C4-2B (cell line): ENCODE measurements at regions not wholly inside any gene's neighbourhood (a gene's known extent, or its start where the extent isn't known, plus 50 kb on each side); places are given as distances from the start of the nearest gene placed in this dataset.

ENCODE experiments used
- H3K27ac ChIP-seq: fragments of 450-650 bp; 2 replicates; pipeline ENCODE4 v1.5.1; 2017
- CTCF ChIP-seq: fragments of 450-650 bp; conservative IDR thresholded peaks from 2 replicates; pipeline ENCODE4 v1.5.1; 2017; ENCODE audit warnings: mild to moderate bottlenecking
- ZFX ChIP-seq: fragments of 450-650 bp; IDR thresholded peaks from 2 replicates; pipeline ENCODE4 v1.6.1; 2017

DNA sequence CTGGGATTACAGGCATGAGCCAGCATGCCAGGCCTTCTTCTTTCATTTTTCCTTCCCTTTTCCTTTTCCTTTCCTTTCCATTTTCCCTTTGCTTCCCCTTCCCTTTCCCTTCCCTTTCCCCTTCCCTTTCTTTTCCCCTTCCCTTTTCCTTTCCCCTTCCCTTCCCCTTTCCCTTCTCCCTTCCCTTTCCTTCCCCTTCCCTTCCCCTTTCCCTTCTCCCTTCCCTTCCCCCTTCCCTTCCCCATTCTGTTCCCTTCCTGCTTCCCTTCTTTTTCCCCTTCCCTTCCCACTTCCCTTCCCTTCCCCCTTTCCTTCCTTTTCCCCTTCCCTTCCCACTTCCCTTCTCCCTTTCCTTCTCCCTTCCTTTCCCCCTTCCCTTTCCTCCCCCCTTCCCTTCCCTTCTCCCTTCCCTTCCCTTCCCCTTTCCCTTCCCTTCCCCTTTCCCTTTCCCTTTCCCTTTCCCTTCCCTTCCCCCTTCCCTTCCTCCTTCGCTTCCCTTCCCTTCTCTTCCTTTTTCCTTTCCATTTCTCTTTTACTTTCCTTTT is 712.2 kb upstream of the POM121L12 start:
- TF ChIP-seq CTCF: no peak
- TF ChIP-seq ZFX: no peak

DNA sequence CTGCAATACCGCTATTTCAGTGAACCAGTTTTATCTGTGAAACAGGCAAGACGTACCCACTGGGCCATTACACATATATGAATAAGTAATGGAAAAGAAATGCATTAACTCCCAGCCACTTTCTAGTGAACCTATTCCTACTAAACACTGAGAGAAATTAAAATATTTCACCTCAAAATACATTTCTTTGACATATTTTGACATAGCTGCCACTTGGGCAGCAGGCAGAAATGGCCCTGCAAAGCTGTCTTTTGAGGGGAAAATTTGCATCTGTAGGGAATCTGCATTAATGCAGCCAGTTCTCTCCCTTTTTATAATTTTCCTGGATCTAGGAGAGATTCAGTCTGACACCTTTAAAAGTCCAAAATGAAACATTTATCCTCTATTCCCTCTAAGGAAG is 714.8 kb upstream of the POM121L12 start:
- TF ChIP-seq ZFX (no peak), CTCF (no peak)
- H3K27ac ChIP-seq: no peak overlapping the region

More for the DNA sequence above, 712.2 kb upstream of the POM121L12 start:
- no peak overlapping the region for H3K27ac ChIP-seq

DNA sequence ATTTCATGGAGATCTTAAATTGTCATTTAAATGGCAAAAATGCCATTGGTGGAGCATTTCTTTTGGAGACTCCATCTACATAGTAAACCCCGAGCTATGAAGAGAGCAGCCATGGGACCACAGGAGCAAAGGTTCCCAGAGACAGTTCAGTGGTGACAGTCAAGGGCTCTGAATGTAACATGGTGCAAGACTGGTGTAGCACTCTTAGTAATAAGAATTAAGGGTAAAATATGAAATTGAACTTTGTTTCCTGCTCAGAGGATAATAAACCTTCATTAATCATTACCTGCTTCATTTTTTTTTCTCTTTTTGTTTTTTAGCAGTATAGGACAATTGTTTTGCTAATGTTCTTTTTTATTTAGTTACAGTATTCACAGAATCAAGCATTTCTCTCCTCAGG is 717.5 kb upstream of the POM121L12 start:
- TF ChIP-seq CTCF (no peak), ZFX (no peak)
- no peak overlapping the region for H3K27ac ChIP-seq

DNA sequence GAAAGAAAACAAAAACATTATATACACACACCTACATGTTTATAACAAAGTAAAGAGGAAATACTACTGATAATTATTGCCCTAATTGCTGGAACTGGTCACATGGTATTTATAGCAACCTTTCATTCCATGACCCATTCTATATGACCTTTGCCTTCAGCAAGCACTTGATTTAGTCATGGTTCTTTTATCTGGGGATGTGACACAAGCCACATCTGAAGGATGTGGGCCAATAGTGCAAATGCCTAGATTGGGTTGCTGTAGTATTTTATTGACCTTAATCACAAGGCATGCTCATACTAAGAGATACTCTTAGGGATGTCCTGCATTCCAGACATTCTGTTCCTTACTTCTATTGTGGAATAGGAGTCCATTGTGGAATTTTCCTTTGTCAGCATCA is 723.5 kb upstream of the POM121L12 start:
- no peak overlapping the region for H3K27ac ChIP-seq
- TF ChIP-seq ZFX: no peak
- no peak for TF ChIP-seq CTCF

GRCh38 chr7:52309631-52310030 is 725.8 kb upstream of the POM121L12 start:
- H3K27ac ChIP-seq: no peak overlapping the region
- no peak for TF ChIP-seq CTCF
- TF ChIP-seq ZFX: no peak

GRCh38 chr7:52302765-52303520 is 732.5 kb upstream of the POM121L12 start:
- TF ChIP-seq CTCF (no peak), ZFX (no peak)
- H3K27ac ChIP-seq: no peak overlapping the region

GRCh38 chr7:52297128-52297527 is 738.3 kb upstream of the POM121L12 start:
- no peak overlapping the region for H3K27ac ChIP-seq
- TF ChIP-seq CTCF: no peak
- TF ChIP-seq ZFX: no peak
